ENCODE measurements at regions not wholly inside any gene's neighbourhood (a gene's known extent, or its start where the extent isn't known, plus 50 kb on each side); places are given as distances from the start of the nearest gene placed in this dataset.

GRCh38 chr12:69107541-69107940 is 131.8 kb upstream of the CPSF6 start:
- Histone ChIP-seq H3K4me3 (no peak overlapping the region), H3K9me3 (no peaks in the 10 kb centered on the region), H3K27ac (no peak overlapping the region), H3K27me3 (no peaks in the 10 kb centered on the region), H3K36me3 (no peaks in the 10 kb centered on the region), H3K4me1 (peaks cover 0 to 9% (median 0%) of the 10 kb centered on the region in 4 donors)
- 79 to 90% methylated on average over 1 of the region's 1 CpG for WGBS, 2 donors
- TF ChIP-seq EP300 (IDR thresholded peaks at IDR 0.05) (no peak), CTCF (IDR thresholded peaks at IDR 0.05) (no peak), POLR2A (IDR thresholded peaks at IDR 0.05) (no peak)
- no peak for DNase-seq (ENCODE audit: low spot score in 2 of 2)

GRCh38 chr12:69108037-69108436 is 131.3 kb upstream of the CPSF6 start:
- TF ChIP-seq EP300 (IDR thresholded peaks at IDR 0.05): no peak
- TF ChIP-seq POLR2A (IDR thresholded peaks at IDR 0.05): no peak
- no peak for TF ChIP-seq CTCF (IDR thresholded peaks at IDR 0.05)
- 14 to 32% methylated on average over 2 of the region's 2 CpGs for WGBS, 2 donors
- H3K27ac ChIP-seq: no peak overlapping the region

GRCh38 chr12:69112616-69113015 is 126.8 kb upstream of the CPSF6 start:
- no peak overlapping the region for H3K27ac ChIP-seq

More at GRCh38 chr12:69108037-69108436, 131.3 kb upstream of the CPSF6 start:
- Histone ChIP-seq H3K4me1 (peaks cover 0 to 9% (median 0%) of the 10 kb centered on the region in 4 donors), H3K4me3 (no peak overlapping the region), H3K9me3 (no peaks in the 10 kb centered on the region), H3K27me3 (no peaks in the 10 kb centered on the region), H3K36me3 (no peaks in the 10 kb centered on the region)
- no peak for DNase-seq (ENCODE audit: low spot score in 2 of 2)

GRCh38 chr12:69115099-69115498 is 124.3 kb upstream of the CPSF6 start:
- no peak for DNase-seq (ENCODE audit: low spot score in 2 of 2)
- no peak for TF ChIP-seq EP300 (IDR thresholded peaks at IDR 0.05)
- TF ChIP-seq POLR2A (IDR thresholded peaks at IDR 0.05): no peak
- no peak for TF ChIP-seq CTCF (IDR thresholded peaks at IDR 0.05)
- no peaks in the 10 kb centered on the region for H3K4me1 ChIP-seq
- no peaks in the 10 kb centered on the region for H3K36me3 ChIP-seq
- no peaks in the 10 kb centered on the region for H3K27me3 ChIP-seq
- H3K4me3 ChIP-seq: no peak overlapping the region
- H3K27ac ChIP-seq: no peak overlapping the region
- 92 to 97% methylated on average over 2 of the region's 3 CpGs for WGBS, 2 donors
- no peaks in the 10 kb centered on the region for H3K9me3 ChIP-seq

More at GRCh38 chr12:69112616-69113015, 126.8 kb upstream of the CPSF6 start:
- Histone ChIP-seq H3K27me3 (no peaks in the 10 kb centered on the region), H3K36me3 (no peaks in the 10 kb centered on the region), H3K9me3 (no peaks in the 10 kb centered on the region), H3K4me3 (no peak overlapping the region), H3K4me1 (peaks cover 0 to 9% (median 0%) of the 10 kb centered on the region in 4 donors)
- 35 to 46% methylated on average over 4 of the region's 4 CpGs for WGBS, 2 donors
- no peak for TF ChIP-seq POLR2A (IDR thresholded peaks at IDR 0.05)
- no peak for TF ChIP-seq EP300 (IDR thresholded peaks at IDR 0.05)
- no peak for TF ChIP-seq CTCF (IDR thresholded peaks at IDR 0.05)
- DNase-seq (ENCODE audit: low spot score in 2 of 2): no peak

GRCh38 chr12:69115951-69116350 is 123.4 kb upstream of the CPSF6 start:
- no peak for DNase-seq (ENCODE audit: low spot score in 2 of 2)
- Histone ChIP-seq H3K36me3 (no peaks in the 10 kb centered on the region), H3K4me1 (no peaks in the 10 kb centered on the region), H3K9me3 (no peaks in the 10 kb centered on the region), H3K27ac (no peak overlapping the region), H3K27me3 (no peaks in the 10 kb centered on the region), H3K4me3 (no peak overlapping the region)
- TF ChIP-seq EP300 (IDR thresholded peaks at IDR 0.05) (no peak), CTCF (IDR thresholded peaks at IDR 0.05) (no peak), POLR2A (IDR thresholded peaks at IDR 0.05) (no peak)
- 86 to 88% methylated on average over 9 of the region's 9 CpGs for WGBS, 2 donors

All from tibial nerve (tissue), 4 donors.